Myocyte (in vitro differentiated cells): ENCODE measurements at regions not wholly inside any gene's neighbourhood (a gene's known extent, or its start where the extent isn't known, plus 50 kb on each side); places are given as distances from the start of the nearest gene placed in this dataset.

Experiments used
- DNase-seq: peaks from one replicate; pipeline ENCODE4 v3.0.0-alpha.2; 2012; ENCODE audit warnings: low read depth

- DNase-seq: no peak
Observed at GRCh38 chr14:100638211-100638855, 51.1 kb upstream of the BEGAIN start.

GRCh38 chr14:100639280-100639679 is 52.1 kb upstream of the BEGAIN start:
- DNase-seq: no peak

- DNase-seq: peak; percentile 27
Observed at GRCh38 chr14:100640471-100641273, 53.5 kb upstream of the BEGAIN start.

GRCh38 chr14:100641274-100641860 is 54.1 kb upstream of the BEGAIN start:
- DNase-seq: no peak

- no peak for DNase-seq
Observed at GRCh38 chr14:100643426-100643825, 56.2 kb upstream of the BEGAIN start.

GRCh38 chr14:100644383-100644782 is 57.2 kb upstream of the BEGAIN start:
- DNase-seq: no peak

GRCh38 chr14:100644784-100645183 is 57.6 kb upstream of the BEGAIN start:
- DNase-seq: no peak

- peak; percentile 69 for DNase-seq
Observed at GRCh38 chr14:100645196-100645981, 58.2 kb upstream of the BEGAIN start.

- DNase-seq: no peak
Observed at GRCh38 chr14:100645982-100646314, 58.7 kb upstream of the BEGAIN start.

- DNase-seq: no peak
Observed at GRCh38 chr14:100648474-100649172, 61.4 kb upstream of the BEGAIN start.

- no peak for DNase-seq
Observed at GRCh38 chr14:100649173-100649519, 61.9 kb upstream of the BEGAIN start.

- DNase-seq: no peak
Observed at GRCh38 chr14:100651999-100652508, 64.8 kb upstream of the BEGAIN start.

GRCh38 chr14:100652744-100653143 is 65.5 kb upstream of the BEGAIN start:
- peak; percentile 43 for DNase-seq

- no peak for DNase-seq
Observed at GRCh38 chr14:100653409-100653808, 66.2 kb upstream of the BEGAIN start.

- no peak for DNase-seq
Observed at GRCh38 chr14:100654025-100654813, 67.0 kb upstream of the BEGAIN start.

GRCh38 chr14:100654814-100655740 is 67.9 kb upstream of the BEGAIN start:
- DNase-seq: no peak

GRCh38 chr14:100655741-100656085 is 68.5 kb upstream of the BEGAIN start:
- no peak for DNase-seq

GRCh38 chr14:100656996-100657395 is 69.7 kb upstream of the DLK1 start:
- DNase-seq: no peak

GRCh38 chr14:100657780-100658179 is 68.9 kb upstream of the DLK1 start:
- DNase-seq: no peak
